Keratinocyte (primary cell): ENCODE measurements at regions not wholly inside any gene's neighbourhood (a gene's known extent, or its start where the extent isn't known, plus 50 kb on each side); places are given as distances from the start of the nearest gene placed in this dataset.

Experiments used
- DNase-seq: peaks from one replicate; pipeline ENCODE4 v3.0.0-alpha.2; 2011; ENCODE audit warnings: low read depth, missing footprints, low spot score
- FAIRE-seq: peaks from 2 replicates; lab custom pipeline; 2011; peaks lifted over from hg19 to GRCh38; lab: Jason Lieb, UNC
- H2AFZ ChIP-seq: 2 replicates; pipeline ENCODE4 v1.6.0; 2012; ENCODE audit warnings: low read length, control low read depth, inconsistent platforms; ENCODE audit not compliant: control insufficient read depth
- H3K27ac ChIP-seq: 2 replicates; pipeline ENCODE4 v1.5.1; 2011; ENCODE audit warnings: low read length; ENCODE audit not compliant: control insufficient read depth, insufficient read depth
- H3K27me3 ChIP-seq: 3 replicates; pipeline ENCODE4 v1.6.0; 2011; ENCODE audit warnings: low read length; ENCODE audit not compliant: control insufficient read depth, insufficient read depth; ENCODE audit errors: extremely low read depth
- H3K36me3 ChIP-seq, 2 experiments: 2 replicates in 1 of 2; 3 replicates in 1 of 2; pipeline ENCODE4 v1.5.1; 2011; ENCODE audit warnings: low read length in 2 of 2, mild to moderate bottlenecking in 1 of 2; ENCODE audit not compliant: control insufficient read depth in 2 of 2, insufficient read depth in 2 of 2; ENCODE audit errors: extremely low read depth in 1 of 2
- H3K4me1 ChIP-seq: 3 replicates; pipeline ENCODE4 v1.5.1; 2011; ENCODE audit warnings: low read length; ENCODE audit not compliant: control insufficient read depth, insufficient read depth; ENCODE audit errors: extremely low read depth
- H3K4me2 ChIP-seq: 3 replicates; pipeline ENCODE4 v1.6.0; 2011; ENCODE audit warnings: low read depth, low read length; ENCODE audit not compliant: control insufficient read depth, insufficient read depth; ENCODE audit errors: extremely low read depth
- H3K4me3 ChIP-seq, 3 experiments: fragments of 200-600 bp in 1 of 3; sonication (generic) in 1 of 3; 2 replicates in 2 of 3; 3 replicates in 1 of 3; pipeline ENCODE4 v1.5.1; 2011 to 2016; ENCODE audit warnings: low read length in 3 of 3, mild to moderate bottlenecking in 3 of 3, control low read depth in 2 of 3, inconsistent platforms in 1 of 3, low read depth in 1 of 3, mixed read lengths in 1 of 3, mixed run types in 1 of 3, moderate library complexity in 1 of 3; ENCODE audit not compliant: control insufficient read depth in 2 of 3, insufficient read depth in 2 of 3; ENCODE audit errors: extremely low read depth in 1 of 3
- H3K79me2 ChIP-seq: 2 replicates; pipeline ENCODE4 v1.6.0; 2012; ENCODE audit warnings: low read length; ENCODE audit not compliant: control insufficient read depth, insufficient read depth
- H3K9ac ChIP-seq: 3 replicates; pipeline ENCODE4 v1.6.0; 2011; ENCODE audit warnings: low read length; ENCODE audit not compliant: control insufficient read depth, insufficient read depth; ENCODE audit errors: extremely low read depth
- H3K9me1 ChIP-seq: 3 replicates; pipeline ENCODE4 v1.6.0; 2011; ENCODE audit warnings: low read length; ENCODE audit not compliant: control insufficient read depth, insufficient read depth; ENCODE audit errors: extremely low read depth
- H3K9me3 ChIP-seq: 2 replicates; pipeline ENCODE4 v1.5.1; 2012; ENCODE audit warnings: low read depth, low read length; ENCODE audit not compliant: control insufficient read depth
- H4K20me1 ChIP-seq: 3 replicates; pipeline ENCODE4 v1.6.0; 2011; ENCODE audit warnings: low read length; ENCODE audit not compliant: control insufficient read depth, insufficient read depth; ENCODE audit errors: extremely low read depth
- CTCF ChIP-seq, 3 experiments: IDR thresholded peaks in 1 of 3; conservative IDR thresholded peaks in 1 of 3; optimal IDR thresholded peaks in 1 of 3; 2 replicates in 2 of 3; 3 replicates in 1 of 3; pipeline versions ENCODE3 to v1.5.1; 2011; ENCODE audit warnings: low read length in 3 of 3, mild to moderate bottlenecking in 3 of 3, moderate library complexity in 2 of 3, control low read depth in 1 of 3, inconsistent platforms in 1 of 3; ENCODE audit not compliant: insufficient read depth in 2 of 3; ENCODE audit errors: extremely low read depth in 1 of 3
- EZH2 ChIP-seq: IDR thresholded peaks from one replicate; pipeline ENCODE4 v1.6.1; 2012; ENCODE audit warnings: inconsistent platforms, mild to moderate bottlenecking, low read length, moderate library complexity
- dilution Hi-C: fragments of 300-500 bp; cut with MboI; formaldehyde crosslinking; loops from one replicate; pipeline ENCODE4 v1.7.0; 2020; ENCODE audit warnings: low sequenced_read_pairs; ENCODE audit not compliant: extremely low pct_ligation_motif_present

GRCh38 chr3:182533394-182533793 is 259.9 kb upstream of the ATP11B start:
- no peak overlapping the region for H3K9ac ChIP-seq
- no peaks in the 10 kb centered on the region for H3K36me3 ChIP-seq
- no peak overlapping the region for H3K4me3 ChIP-seq
- DNase-seq, result no peak
- no peak overlapping the region for H3K27ac ChIP-seq
- H3K9me1 ChIP-seq, result no peaks in the 10 kb centered on the region
- no peak overlapping the region for H3K4me2 ChIP-seq
- no peaks in the 10 kb centered on the region for H4K20me1 ChIP-seq
- no peaks in the 10 kb centered on the region for H3K79me2 ChIP-seq
- no peaks in the 10 kb centered on the region for H3K4me1 ChIP-seq
- dilution Hi-C loops, result no loop called here
- FAIRE-seq, result no peak
- no peaks in the 10 kb centered on the region for H3K9me3 ChIP-seq
- no peak for TF ChIP-seq EZH2
- no peak for TF ChIP-seq CTCF (optimal IDR thresholded peaks at IDR 0.05 in 1 of 3, IDR thresholded peaks at IDR 0.05 in 1 of 3, conservative IDR thresholded peaks at IDR 0.05 in 1 of 3; ENCODE audit: extremely low read depth in 1 of 3, insufficient read depth in 2 of 3, low read length in 3 of 3)
- H2AFZ ChIP-seq, result no peak overlapping the region
- H3K27me3 ChIP-seq, result no peaks in the 10 kb centered on the region

- Histone ChIP-seq H4K20me1 (no peaks in the 10 kb centered on the region), H3K9me3 (no peaks in the 10 kb centered on the region), H3K9ac (no peak overlapping the region), H3K9me1 (no peaks in the 10 kb centered on the region), H3K36me3 (no peaks in the 10 kb centered on the region), H3K4me2 (no peak overlapping the region), H3K4me3 (no peak overlapping the region), H3K79me2 (no peaks in the 10 kb centered on the region), H3K4me1 (no peaks in the 10 kb centered on the region), H3K27ac (no peak overlapping the region), H2AFZ (no peak overlapping the region), H3K27me3 (no peaks in the 10 kb centered on the region)
- DNase-seq (no peak), FAIRE-seq (no peak)
- dilution Hi-C loops, result no loop called here
- TF ChIP-seq CTCF (optimal IDR thresholded peaks at IDR 0.05 in 1 of 3, IDR thresholded peaks at IDR 0.05 in 1 of 3, conservative IDR thresholded peaks at IDR 0.05 in 1 of 3; ENCODE audit: extremely low read depth in 1 of 3, insufficient read depth in 2 of 3, low read length in 3 of 3), result no peak
- no peak for TF ChIP-seq EZH2
These were observed 248.8 kb upstream of the ATP11B start for GRCh38 chr3:182544542-182544941.
